NCI-H2029 (cell line): ENCODE measurements at regions not wholly inside any gene's neighbourhood (a gene's known extent, or its start where the extent isn't known, plus 50 kb on each side); places are given as distances from the start of the nearest gene placed in this dataset.
"Not testable (repeated sequence)": the region's sequence is repeated elsewhere in the genome, so short reads cannot be mapped to it uniquely, and the experiment has no call there.

Source experiments
- DNase-seq: peaks from one replicate; lab custom pipeline; 2025; lab: John Stamatoyannopoulos, UW

- no peak for DNase-seq
Measured at GRCh38 chr3:163812006-163812405, 1266.3 kb downstream of the SI start.

GRCh38 chr3:163809540-163809993 is 1268.7 kb downstream of the SI start:
- no peak for DNase-seq

- DNase-seq: no peak
Measured at GRCh38 chr3:163786416-163786815, 1291.9 kb downstream of the SI start.

GRCh38 chr3:163785693-163786092 is 1292.6 kb downstream of the SI start:
- DNase-seq: no peak

- DNase-seq: no peak
Measured at GRCh38 chr3:163779396-163780344, 1298.6 kb downstream of the SI start.

- no peak for DNase-seq
Measured at GRCh38 chr3:163776743-163777142, 1301.6 kb downstream of the SI start.

- DNase-seq: no peak
Measured at GRCh38 chr3:163773136-163773535, 1305.2 kb downstream of the SI start.

- no peak for DNase-seq
Measured at GRCh38 chr3:163768048-163768447, 1310.2 kb downstream of the SI start.

GRCh38 chr3:163766112-163766511 is 1312.2 kb downstream of the SI start:
- DNase-seq: no peak

- DNase-seq: no peak
Measured at GRCh38 chr3:163753033-163753432, 1325.3 kb downstream of the SI start.

- no peak for DNase-seq
Measured at GRCh38 chr3:163745204-163745603, 1333.1 kb downstream of the SI start.

GRCh38 chr3:163735394-163735793 is 1342.9 kb downstream of the SI start:
- DNase-seq: no peak

GRCh38 chr3:163730684-163731083 is 1347.6 kb downstream of the SI start:
- DNase-seq: no peak

GRCh38 chr3:163726125-163726524 is 1352.2 kb downstream of the SI start:
- no peak for DNase-seq

GRCh38 chr3:163722405-163722804 is 1355.9 kb downstream of the SI start:
- DNase-seq: no peak

GRCh38 chr3:163721596-163721995 is 1356.7 kb downstream of the SI start:
- no peak for DNase-seq

- DNase-seq: no peak
Measured at GRCh38 chr3:163717377-163717776, 1360.9 kb downstream of the SI start.

- no peak for DNase-seq
Measured at GRCh38 chr3:163708428-163708827, 1369.9 kb downstream of the SI start.

- no peak for DNase-seq
Measured at GRCh38 chr3:163707659-163708058, 1370.6 kb downstream of the SI start.

- DNase-seq: not testable (repeated sequence)
Measured at GRCh38 chr3:163698221-163698620, 1380.1 kb downstream of the SI start.

GRCh38 chr3:163692494-163692893 is 1385.8 kb downstream of the SI start:
- no peak for DNase-seq

- DNase-seq: no peak
Measured at GRCh38 chr3:163684651-163685050, 1393.6 kb downstream of the SI start.

- no peak for DNase-seq
Measured at GRCh38 chr3:163672954-163673353, 1405.3 kb downstream of the SI start.

GRCh38 chr3:163671201-163671600 is 1407.1 kb downstream of the SI start:
- DNase-seq: no peak
